ENCODE measurements at regions not wholly inside any gene's neighbourhood (a gene's known extent, or its start where the extent isn't known, plus 50 kb on each side); places are given as distances from the start of the nearest gene placed in this dataset.
"Not testable (repeated sequence)": the region's sequence is repeated elsewhere in the genome, so short reads cannot be mapped to it uniquely, and the experiment has no call there.

- Histone ChIP-seq H3K36me3 (replicated peaks) (no peaks in the 10 kb centered on the region), H3K27me3 (ENCODE audit: low read depth) (no peaks in the 10 kb centered on the region), H3K4me3 (no peak overlapping the region), H3K4me1 (no peaks in the 10 kb centered on the region), H3K9me3 (no peaks in the 10 kb centered on the region)
- in situ Hi-C loops (cut with MboI; ENCODE audit: low sequenced_read_pairs) = no loop called here
- no peak for DNase-seq (ENCODE audit: low spot score in 2 of 2)
These were observed 827.6 kb upstream of the B3GALT2 start for GRCh38 chr1:194014014-194014413.

GRCh38 chr1:194013561-194013960, 827.1 kb upstream of the B3GALT2 start:
- in situ Hi-C loops (cut with MboI; ENCODE audit: low sequenced_read_pairs) = no loop called here
- Histone ChIP-seq H3K4me1 (no peaks in the 10 kb centered on the region), H3K9me3 (no peaks in the 10 kb centered on the region), H3K36me3 (replicated peaks) (no peaks in the 10 kb centered on the region), H3K27me3 (ENCODE audit: low read depth) (no peaks in the 10 kb centered on the region), H3K4me3 (no peak overlapping the region)
- no peak for DNase-seq (ENCODE audit: low spot score in 2 of 2)

GRCh38 chr1:194004146-194004545, 817.7 kb upstream of the B3GALT2 start:
- Histone ChIP-seq H3K4me1 (no peaks in the 10 kb centered on the region), H3K27me3 (ENCODE audit: low read depth) (no peaks in the 10 kb centered on the region), H3K36me3 (replicated peaks) (no peaks in the 10 kb centered on the region), H3K4me3 (no peak overlapping the region), H3K9me3 (no peaks in the 10 kb centered on the region)
- peak in 1 of 2 experiments; percentile 11 for DNase-seq (ENCODE audit: low spot score in 2 of 2)
- in situ Hi-C loops (cut with MboI; ENCODE audit: low sequenced_read_pairs) = no loop called here

GRCh38 chr1:194001726-194002350, 815.4 kb upstream of the B3GALT2 start:
- H3K36me3 ChIP-seq (replicated peaks); H3K27me3 ChIP-seq (ENCODE audit: low read depth); H3K4me3 ChIP-seq; H3K9me3 ChIP-seq; H3K4me1 ChIP-seq; DNase-seq (ENCODE audit: low spot score in 2 of 2); in situ Hi-C loops (cut with MboI; ENCODE audit: low sequenced_read_pairs): not testable (repeated sequence)

DNA sequence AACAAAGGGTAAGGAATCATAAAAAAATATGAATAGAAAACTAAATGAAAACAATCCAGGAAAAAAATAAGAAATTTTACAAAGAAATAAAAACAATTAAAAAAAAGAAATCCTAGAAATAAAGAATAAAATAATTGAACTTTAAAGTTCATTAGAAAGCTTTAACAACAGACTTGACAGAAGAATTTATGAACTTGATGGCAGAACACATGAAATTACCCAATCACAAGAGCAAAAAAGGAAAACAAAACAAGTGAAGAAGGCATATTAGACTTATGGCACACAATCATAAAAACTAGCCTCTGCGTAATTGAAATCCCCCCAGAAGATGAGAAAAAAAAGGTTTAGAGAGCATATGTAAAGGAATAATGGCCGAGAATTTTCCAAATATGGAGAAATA, 802.5 kb upstream of the B3GALT2 start:
- Histone ChIP-seq H3K9me3 (no peaks in the 10 kb centered on the region), H3K4me3 (no peak overlapping the region), H3K27me3 (ENCODE audit: low read depth) (no peaks in the 10 kb centered on the region), H3K36me3 (replicated peaks) (no peaks in the 10 kb centered on the region), H3K4me1 (no peaks in the 10 kb centered on the region)
- no peak for DNase-seq (ENCODE audit: low spot score in 2 of 2)
- in situ Hi-C loops (cut with MboI; ENCODE audit: low sequenced_read_pairs) = no loop called here

DNA sequence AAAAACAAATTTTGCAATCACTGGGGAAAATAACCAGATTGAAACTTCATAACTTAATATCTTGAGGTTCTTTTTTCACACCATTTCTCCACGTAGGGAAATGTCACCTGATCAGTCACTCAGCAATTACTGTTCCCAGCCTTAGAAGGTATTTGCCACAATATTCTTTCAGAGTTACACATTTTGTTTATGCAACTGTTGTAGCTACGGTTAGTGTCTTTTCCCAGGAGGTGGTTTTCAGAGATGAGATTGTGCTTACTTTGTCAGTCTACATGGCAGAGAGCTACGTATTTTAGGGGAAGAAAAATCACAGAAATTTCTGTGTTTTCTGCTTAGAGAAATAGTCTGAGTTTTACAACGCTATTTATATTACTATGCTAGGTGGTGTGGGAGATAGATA, 792.8 kb upstream of the B3GALT2 start:
- DNase-seq (ENCODE audit: low spot score in 2 of 2) = no peak
- in situ Hi-C loops (cut with MboI; ENCODE audit: low sequenced_read_pairs) = no loop called here
- H3K36me3 ChIP-seq (replicated peaks) = no peaks in the 10 kb centered on the region
- no peaks in the 10 kb centered on the region for H3K4me1 ChIP-seq
- H3K4me3 ChIP-seq = no peak overlapping the region
- H3K27me3 ChIP-seq (ENCODE audit: low read depth) = no peaks in the 10 kb centered on the region
- no peaks in the 10 kb centered on the region for H3K9me3 ChIP-seq

DNA sequence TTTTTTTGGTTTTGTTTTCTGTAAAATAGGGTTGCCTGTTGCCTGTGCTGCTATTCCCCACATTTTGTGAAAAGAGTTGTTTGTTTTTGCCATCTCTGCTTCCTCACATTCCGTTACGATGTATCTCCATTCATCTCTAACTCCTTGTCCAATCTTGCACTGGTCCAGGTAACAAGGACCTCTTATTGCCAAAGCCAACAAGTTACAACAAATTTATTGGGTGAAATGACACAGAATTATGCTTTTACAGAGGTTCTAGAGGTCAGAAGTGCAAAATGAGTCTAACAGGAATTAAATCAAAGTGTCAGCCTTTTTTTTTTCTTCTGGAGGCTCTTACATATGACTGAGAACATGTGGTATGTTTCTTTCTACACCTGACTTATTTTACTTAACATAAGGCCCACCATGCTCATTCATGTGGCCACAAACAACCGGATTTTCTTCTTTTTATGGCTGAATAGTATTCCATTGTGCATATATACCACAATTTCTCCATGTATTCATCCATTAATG, 787.9 kb upstream of the B3GALT2 start:
- Histone ChIP-seq H3K36me3 (replicated peaks) (no peaks in the 10 kb centered on the region), H3K27me3 (ENCODE audit: low read depth) (no peaks in the 10 kb centered on the region), H3K9me3 (no peaks in the 10 kb centered on the region), H3K4me1 (no peaks in the 10 kb centered on the region), H3K4me3 (no peak overlapping the region)
- no peak for DNase-seq (ENCODE audit: low spot score in 2 of 2)
- in situ Hi-C loops (cut with MboI; ENCODE audit: low sequenced_read_pairs) = no loop called here

DNA sequence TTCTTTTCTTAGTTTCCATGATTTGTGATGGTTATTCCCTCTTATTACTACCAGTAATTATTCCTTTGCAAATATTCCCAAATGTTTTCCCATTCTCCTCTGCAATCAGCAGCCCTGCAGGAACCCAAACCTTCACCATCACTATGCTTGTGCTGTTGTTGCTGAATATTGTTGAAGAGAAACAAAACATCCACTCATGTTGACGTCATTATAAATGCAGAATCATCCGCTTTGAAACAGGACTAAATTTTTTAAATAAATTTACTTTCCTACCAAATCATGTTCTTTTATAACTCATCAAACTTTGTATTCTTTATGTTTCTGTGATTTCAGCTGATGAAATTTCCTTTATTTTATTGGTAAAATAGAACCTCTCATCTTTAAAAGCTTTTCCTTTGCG, 787.0 kb upstream of the B3GALT2 start:
- Histone ChIP-seq H3K9me3 (no peaks in the 10 kb centered on the region), H3K4me3 (no peak overlapping the region), H3K36me3 (replicated peaks) (no peaks in the 10 kb centered on the region), H3K4me1 (no peaks in the 10 kb centered on the region), H3K27me3 (ENCODE audit: low read depth) (no peaks in the 10 kb centered on the region)
- in situ Hi-C loops (cut with MboI; ENCODE audit: low sequenced_read_pairs) = no loop called here
- no peak for DNase-seq (ENCODE audit: low spot score in 2 of 2)

GRCh38 chr1:193971595-193971994, 785.2 kb upstream of the B3GALT2 start:
- H3K27me3 ChIP-seq (ENCODE audit: low read depth) = no peaks in the 10 kb centered on the region

GRCh38 chr1:193960499-193960898, 774.1 kb upstream of the B3GALT2 start:
- no peaks in the 10 kb centered on the region for H3K9me3 ChIP-seq
- H3K36me3 ChIP-seq (replicated peaks) = no peaks in the 10 kb centered on the region
- no peak for DNase-seq (ENCODE audit: low spot score in 2 of 2)
- in situ Hi-C loops (cut with MboI; ENCODE audit: low sequenced_read_pairs) = no loop called here
- H3K27me3 ChIP-seq (ENCODE audit: low read depth) = no peaks in the 10 kb centered on the region
- H3K4me3 ChIP-seq = no peak overlapping the region
- H3K4me1 ChIP-seq = no peaks in the 10 kb centered on the region

More at GRCh38 chr1:193971595-193971994, 785.2 kb upstream of the B3GALT2 start:
- in situ Hi-C loops (cut with MboI; ENCODE audit: low sequenced_read_pairs) = no loop called here
- H3K4me1 ChIP-seq = no peaks in the 10 kb centered on the region
- H3K4me3 ChIP-seq = no peak overlapping the region
- H3K9me3 ChIP-seq = no peaks in the 10 kb centered on the region
- no peaks in the 10 kb centered on the region for H3K36me3 ChIP-seq (replicated peaks)
- DNase-seq (ENCODE audit: low spot score in 2 of 2) = no peak

DNA sequence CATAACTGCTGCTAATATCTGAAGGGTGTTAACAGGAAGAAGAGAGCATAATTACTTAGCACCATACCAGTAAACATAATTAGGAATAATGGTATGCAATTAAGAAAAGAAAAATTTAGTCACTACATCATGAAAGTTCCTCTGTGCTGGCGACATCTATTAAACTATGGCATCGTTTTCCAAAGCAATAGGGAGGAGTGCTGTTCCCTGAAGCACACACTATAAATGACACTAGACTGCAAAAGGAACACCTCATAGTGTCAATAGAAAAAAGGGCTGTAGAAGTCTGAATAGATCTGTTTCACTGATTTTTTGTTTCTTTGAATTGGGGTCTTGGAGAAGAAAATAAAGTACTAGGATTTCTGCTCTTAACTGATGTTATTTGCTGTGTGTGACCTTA, 773.6 kb upstream of the B3GALT2 start:
- DNase-seq (ENCODE audit: low spot score in 2 of 2) = no peak
- in situ Hi-C loops (cut with MboI; ENCODE audit: low sequenced_read_pairs) = no loop called here
- Histone ChIP-seq H3K27me3 (ENCODE audit: low read depth) (no peaks in the 10 kb centered on the region), H3K36me3 (replicated peaks) (no peaks in the 10 kb centered on the region), H3K4me3 (no peak overlapping the region), H3K4me1 (no peaks in the 10 kb centered on the region), H3K9me3 (no peaks in the 10 kb centered on the region)

- in situ Hi-C loops (cut with MboI; ENCODE audit: low sequenced_read_pairs) = no loop called here
- no peak for DNase-seq (ENCODE audit: low spot score in 2 of 2)
- no peaks in the 10 kb centered on the region for H3K9me3 ChIP-seq
- H3K4me3 ChIP-seq = no peak overlapping the region
- no peaks in the 10 kb centered on the region for H3K27me3 ChIP-seq (ENCODE audit: low read depth)
- H3K36me3 ChIP-seq (replicated peaks) = no peaks in the 10 kb centered on the region
- no peaks in the 10 kb centered on the region for H3K4me1 ChIP-seq
These were observed 771.2 kb upstream of the B3GALT2 start for GRCh38 chr1:193957556-193958095.

DNA sequence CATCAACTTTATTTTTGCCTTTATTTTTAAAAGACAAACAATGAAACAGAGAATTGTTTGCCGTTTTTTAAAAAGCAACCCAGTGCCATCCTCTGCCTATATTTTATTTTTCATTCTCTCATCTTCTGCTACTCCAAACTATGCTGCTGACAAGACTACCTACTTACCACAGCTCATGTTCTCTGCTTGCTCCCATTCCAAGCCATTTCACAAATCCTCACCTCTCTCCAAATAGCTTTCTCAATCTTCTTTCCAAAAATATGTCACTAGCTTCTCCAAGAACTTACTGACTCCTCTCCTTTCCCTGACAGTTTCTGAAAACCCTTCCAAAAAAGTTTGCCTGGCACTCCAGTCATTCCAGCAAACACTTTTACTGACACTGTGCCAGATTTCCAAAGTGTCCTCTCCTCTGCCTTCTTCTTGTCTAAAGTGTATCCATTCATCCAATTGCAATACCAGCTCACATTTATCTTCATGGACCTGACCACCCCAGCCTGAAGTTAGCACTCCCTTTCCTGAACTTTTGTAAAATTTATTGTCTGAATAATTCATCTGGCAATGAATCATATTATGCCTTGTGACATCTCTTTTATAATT, 766.5 kb upstream of the B3GALT2 start:
- H3K27me3 ChIP-seq (ENCODE audit: low read depth) = no peaks in the 10 kb centered on the region
- in situ Hi-C loops (cut with MboI; ENCODE audit: low sequenced_read_pairs) = no loop called here

GRCh38 chr1:193951984-193952383, 765.6 kb upstream of the B3GALT2 start:
- in situ Hi-C loops (cut with MboI; ENCODE audit: low sequenced_read_pairs) = no loop called here
- no peak overlapping the region for H3K4me3 ChIP-seq
- H3K36me3 ChIP-seq (replicated peaks) = no peaks in the 10 kb centered on the region
- H3K27me3 ChIP-seq (ENCODE audit: low read depth) = no peaks in the 10 kb centered on the region
- no peak for DNase-seq (ENCODE audit: low spot score in 2 of 2)
- no peaks in the 10 kb centered on the region for H3K4me1 ChIP-seq
- no peaks in the 10 kb centered on the region for H3K9me3 ChIP-seq

More for the DNA sequence above, 766.5 kb upstream of the B3GALT2 start:
- no peak for DNase-seq (ENCODE audit: low spot score in 2 of 2)
- Histone ChIP-seq H3K4me3 (no peak overlapping the region), H3K4me1 (no peaks in the 10 kb centered on the region), H3K36me3 (replicated peaks) (no peaks in the 10 kb centered on the region), H3K9me3 (no peaks in the 10 kb centered on the region)
